Karpas-422 (cell line): ENCODE measurements at regions not wholly inside any gene's neighbourhood (a gene's known extent, or its start where the extent isn't known, plus 50 kb on each side); places are given as distances from the start of the nearest gene placed in this dataset.

ENCODE experiments used
- DNase-seq: peaks from one replicate; pipeline ENCODE4 v3.0.0-alpha.2; 2015
- H2AFZ ChIP-seq: fragments of 200-600 bp; sonication (generic); 2 replicates; pipeline ENCODE4 v1.6.1; 2014; ENCODE audit warnings: antibody characterized with exemption, low read length, mixed read lengths
- H3K27ac ChIP-seq: fragments of 200-600 bp; sonication (generic); 2 replicates; pipeline ENCODE4 v1.5.1; 2014; ENCODE audit warnings: mild to moderate bottlenecking, low read length, moderate library complexity
- H3K27me3 ChIP-seq: fragments of 200-600 bp; sonication (generic); 2 replicates; pipeline ENCODE4 v1.6.1; 2014; ENCODE audit warnings: low read length, mixed read lengths
- H3K36me3 ChIP-seq: fragments of 200-600 bp; sonication (generic); 2 replicates; pipeline ENCODE4 v1.6.1; 2014; ENCODE audit warnings: low read length, mixed read lengths; ENCODE audit not compliant: insufficient read depth
- H3K4me1 ChIP-seq: fragments of 200-600 bp; sonication (generic); 2 replicates; pipeline ENCODE4 v1.6.1; 2014; ENCODE audit warnings: mild to moderate bottlenecking, low read length, mixed read lengths
- H3K4me2 ChIP-seq: fragments of 200-600 bp; sonication (generic); 2 replicates; pipeline ENCODE4 v1.6.1; 2014; ENCODE audit warnings: low read length, low read depth, mild to moderate bottlenecking; ENCODE audit not compliant: poor library complexity, severe bottlenecking
- H3K4me3 ChIP-seq: fragments of 200-600 bp; sonication (generic); 2 replicates; pipeline ENCODE4 v1.5.1; 2014; ENCODE audit warnings: mild to moderate bottlenecking, antibody characterized with exemption, low read length, mixed read lengths
- H3K79me2 ChIP-seq: fragments of 200-600 bp; sonication (generic); 2 replicates; pipeline ENCODE4 v1.6.1; 2014; ENCODE audit warnings: mild to moderate bottlenecking, low read length, mixed read lengths
- H3K9ac ChIP-seq: fragments of 200-600 bp; sonication (generic); 2 replicates; pipeline ENCODE4 v1.6.0; 2014; ENCODE audit warnings: low read length
- H3K9me2 ChIP-seq: fragments of 200-600 bp; sonication (generic), shearing (Covaris generic); replicated peaks from 2 replicates; pipeline ENCODE4 v1.6.0; 2014; ENCODE audit warnings: mild to moderate bottlenecking, low read length, moderate library complexity; ENCODE audit not compliant: insufficient read depth
- H3K9me3 ChIP-seq: fragments of 300-700, 200-600 bp; sonication (generic); 2 replicates; pipeline ENCODE4 v1.6.1; 2014; ENCODE audit warnings: low read length, mixed read lengths
- H4K20me1 ChIP-seq: fragments of 200-600 bp; sonication (generic); 2 replicates; pipeline ENCODE4 v1.6.1; 2014; ENCODE audit warnings: mild to moderate bottlenecking, antibody characterized with exemption, low read length, low read depth; ENCODE audit not compliant: insufficient read depth

- Histone ChIP-seq H3K36me3 (no peaks in the 10 kb centered on the region), H3K4me1 (no peaks in the 10 kb centered on the region), H3K4me3 (no peak overlapping the region), H3K9me3 (no peaks in the 10 kb centered on the region), H3K9me2 (no peaks in the 10 kb centered on the region), H4K20me1 (no peaks in the 10 kb centered on the region), H3K27me3 (no peaks in the 10 kb centered on the region), H3K27ac (no peak overlapping the region), H3K9ac (no peak overlapping the region), H3K4me2 (no peak overlapping the region), H2AFZ (no peak overlapping the region), H3K79me2 (no peaks in the 10 kb centered on the region)
- DNase-seq = no peak
Measured at GRCh38 chr7:68304536-68304935, 1293.7 kb upstream of the AUTS2 start.

GRCh38 chr7:68306692-68307107 is 1291.6 kb upstream of the AUTS2 start:
- no peaks in the 10 kb centered on the region for H3K9me3 ChIP-seq
- no peak overlapping the region for H3K4me2 ChIP-seq
- H3K27ac ChIP-seq = no peak overlapping the region
- H3K4me3 ChIP-seq = no peak overlapping the region
- no peaks in the 10 kb centered on the region for H4K20me1 ChIP-seq
- H3K9ac ChIP-seq = no peak overlapping the region
- H3K79me2 ChIP-seq = no peaks in the 10 kb centered on the region
- no peak for DNase-seq
- H3K27me3 ChIP-seq = no peaks in the 10 kb centered on the region
- no peak overlapping the region for H2AFZ ChIP-seq
- H3K9me2 ChIP-seq = no peaks in the 10 kb centered on the region; the same call in 1 of the 2 replicates
- H3K4me1 ChIP-seq = no peaks in the 10 kb centered on the region
- no peaks in the 10 kb centered on the region for H3K36me3 ChIP-seq

GRCh38 chr7:68309271-68309670 is 1289.0 kb upstream of the AUTS2 start:
- Histone ChIP-seq H3K79me2 (no peaks in the 10 kb centered on the region), H2AFZ (no peak overlapping the region), H4K20me1 (no peaks in the 10 kb centered on the region), H3K4me3 (no peak overlapping the region), H3K4me2 (no peak overlapping the region), H3K4me1 (no peaks in the 10 kb centered on the region), H3K27me3 (no peaks in the 10 kb centered on the region), H3K9ac (no peak overlapping the region), H3K27ac (no peak overlapping the region), H3K36me3 (no peaks in the 10 kb centered on the region), H3K9me2 (no peaks in the 10 kb centered on the region; the same call in 1 of the 2 replicates), H3K9me3 (no peaks in the 10 kb centered on the region)
- no peak for DNase-seq

GRCh38 chr7:68309806-68310205 is 1288.5 kb upstream of the AUTS2 start:
- no peaks in the 10 kb centered on the region for H3K9me3 ChIP-seq
- H3K36me3 ChIP-seq = no peaks in the 10 kb centered on the region
- H3K4me2 ChIP-seq = no peak overlapping the region
- H3K4me1 ChIP-seq = no peaks in the 10 kb centered on the region
- H4K20me1 ChIP-seq = no peaks in the 10 kb centered on the region
- no peak overlapping the region for H3K4me3 ChIP-seq
- no peaks in the 10 kb centered on the region; the same call in 1 of the 2 replicates for H3K9me2 ChIP-seq
- no peak for DNase-seq
- H3K79me2 ChIP-seq = no peaks in the 10 kb centered on the region
- H2AFZ ChIP-seq = no peak overlapping the region
- H3K27ac ChIP-seq = no peak overlapping the region
- H3K9ac ChIP-seq = no peak overlapping the region
- no peaks in the 10 kb centered on the region for H3K27me3 ChIP-seq

GRCh38 chr7:68311958-68312357 is 1286.3 kb upstream of the AUTS2 start:
- H3K4me2 ChIP-seq = no peak overlapping the region
- H2AFZ ChIP-seq = no peak overlapping the region
- H3K9ac ChIP-seq = no peak overlapping the region
- H3K27me3 ChIP-seq = no peaks in the 10 kb centered on the region
- no peaks in the 10 kb centered on the region for H3K9me3 ChIP-seq
- H3K9me2 ChIP-seq = no peaks in the 10 kb centered on the region; the same call in 1 of the 2 replicates
- H3K79me2 ChIP-seq = no peaks in the 10 kb centered on the region
- no peak overlapping the region for H3K27ac ChIP-seq
- DNase-seq = no peak
- no peaks in the 10 kb centered on the region for H3K36me3 ChIP-seq
- no peak overlapping the region for H3K4me3 ChIP-seq
- H3K4me1 ChIP-seq = no peaks in the 10 kb centered on the region
- no peaks in the 10 kb centered on the region for H4K20me1 ChIP-seq

- no peak for DNase-seq
- Histone ChIP-seq H3K27ac (no peak overlapping the region), H3K9me3 (no peaks in the 10 kb centered on the region), H3K9me2 (no peaks in the 10 kb centered on the region; the same call in 1 of the 2 replicates), H3K9ac (no peak overlapping the region), H3K79me2 (no peaks in the 10 kb centered on the region), H3K4me3 (no peak overlapping the region), H3K36me3 (no peaks in the 10 kb centered on the region), H2AFZ (no peak overlapping the region), H3K4me1 (no peaks in the 10 kb centered on the region), H3K4me2 (no peak overlapping the region), H3K27me3 (no peaks in the 10 kb centered on the region), H4K20me1 (no peaks in the 10 kb centered on the region)
Measured at GRCh38 chr7:68313806-68314205, 1284.5 kb upstream of the AUTS2 start.

- H4K20me1 ChIP-seq = no peaks in the 10 kb centered on the region
- H3K79me2 ChIP-seq = no peaks in the 10 kb centered on the region
- no peaks in the 10 kb centered on the region for H3K36me3 ChIP-seq
- H3K9ac ChIP-seq = no peak overlapping the region
- no peak overlapping the region for H3K4me3 ChIP-seq
- H3K4me2 ChIP-seq = no peak overlapping the region
- no peaks in the 10 kb centered on the region for H3K4me1 ChIP-seq
- H2AFZ ChIP-seq = no peak overlapping the region
- no peak overlapping the region for H3K27ac ChIP-seq
- no peaks in the 10 kb centered on the region; the same call in 1 of the 2 replicates for H3K9me2 ChIP-seq
- no peaks in the 10 kb centered on the region for H3K9me3 ChIP-seq
- no peak for DNase-seq
- H3K27me3 ChIP-seq = no peaks in the 10 kb centered on the region
Measured at GRCh38 chr7:68314208-68314607, 1284.1 kb upstream of the AUTS2 start.

GRCh38 chr7:68317476-68317875 is 1280.8 kb upstream of the AUTS2 start:
- H3K9me3 ChIP-seq = no peaks in the 10 kb centered on the region
- no peaks in the 10 kb centered on the region for H3K9me2 ChIP-seq
- H3K4me1 ChIP-seq = no peaks in the 10 kb centered on the region
- no peak overlapping the region for H3K27ac ChIP-seq
- no peaks in the 10 kb centered on the region for H3K79me2 ChIP-seq
- no peak overlapping the region for H3K9ac ChIP-seq
- H3K4me2 ChIP-seq = no peak overlapping the region
- no peak for DNase-seq
- H3K27me3 ChIP-seq = no peaks in the 10 kb centered on the region
- H3K36me3 ChIP-seq = no peaks in the 10 kb centered on the region
- H2AFZ ChIP-seq = no peak overlapping the region
- H4K20me1 ChIP-seq = no peaks in the 10 kb centered on the region
- H3K4me3 ChIP-seq = no peak overlapping the region

GRCh38 chr7:68319061-68319460 is 1279.2 kb upstream of the AUTS2 start:
- no peaks in the 10 kb centered on the region for H3K79me2 ChIP-seq
- no peak for DNase-seq
- no peak overlapping the region for H3K4me3 ChIP-seq
- no peak overlapping the region for H2AFZ ChIP-seq
- no peak overlapping the region for H3K4me2 ChIP-seq
- H3K9me2 ChIP-seq = no peaks in the 10 kb centered on the region
- no peaks in the 10 kb centered on the region for H3K36me3 ChIP-seq
- no peaks in the 10 kb centered on the region for H4K20me1 ChIP-seq
- H3K27ac ChIP-seq = no peak overlapping the region
- no peaks in the 10 kb centered on the region for H3K9me3 ChIP-seq
- H3K27me3 ChIP-seq = no peaks in the 10 kb centered on the region
- H3K9ac ChIP-seq = no peak overlapping the region
- no peaks in the 10 kb centered on the region for H3K4me1 ChIP-seq
